MM.1S (cell line): ENCODE measurements at regions not wholly inside any gene's neighbourhood (a gene's known extent, or its start where the extent isn't known, plus 50 kb on each side); places are given as distances from the start of the nearest gene placed in this dataset.

Experiments used
- DNase-seq: peaks from one replicate; pipeline ENCODE4 v3.0.0-alpha.2; 2015
- H2AFZ ChIP-seq: fragments of 300-600 bp; sonication (generic); 2 replicates; pipeline ENCODE4 v1.6.0; 2016; ENCODE audit warnings: antibody characterized with exemption, low read length
- H3F3A ChIP-seq: fragments of 300-600 bp; sonication (generic); 2 replicates; pipeline ENCODE4 v1.6.1; 2016; ENCODE audit warnings: mild to moderate bottlenecking, antibody characterized with exemption, low read length, moderate library complexity, mixed read lengths; ENCODE audit not compliant: insufficient read depth
- H3K27ac ChIP-seq: fragments of 300-600 bp; sonication (generic); 2 replicates; pipeline ENCODE4 v1.5.1; 2016; ENCODE audit warnings: mild to moderate bottlenecking, low read length
- H3K27me3 ChIP-seq: fragments of 300-600 bp; sonication (generic); replicated peaks from 2 replicates; pipeline ENCODE4 v1.6.0; 2016; ENCODE audit warnings: low read length; ENCODE audit not compliant: insufficient read depth
- H3K36me3 ChIP-seq: fragments of 300-600 bp; sonication (generic); replicated peaks from 2 replicates; pipeline ENCODE4 v1.6.1; 2016; ENCODE audit warnings: mild to moderate bottlenecking, low read length, mixed read lengths; ENCODE audit not compliant: insufficient read depth
- H3K4me1 ChIP-seq: fragments of 300-600 bp; sonication (generic); 2 replicates; pipeline ENCODE4 v1.6.1; 2016; ENCODE audit warnings: low read length, mixed read lengths
- H3K4me2 ChIP-seq: fragments of 300-600 bp; sonication (generic); 2 replicates; pipeline ENCODE4 v1.6.0; 2016; ENCODE audit warnings: low read depth, low read length
- H3K4me3 ChIP-seq: fragments of 300-600 bp; sonication (generic); 2 replicates; pipeline ENCODE4 v1.5.1; 2016; ENCODE audit warnings: low read length, mixed read lengths
- H3K79me2 ChIP-seq: fragments of 300-600 bp; sonication (generic); 2 replicates; pipeline ENCODE4 v1.6.1; 2016; ENCODE audit warnings: mixed run types, low read length, mixed read lengths
- H3K9ac ChIP-seq: fragments of 300-600 bp; sonication (generic); 2 replicates; pipeline ENCODE4 v1.6.1; 2016; ENCODE audit warnings: low read length, mixed read lengths
- H3K9me2 ChIP-seq: fragments of 300-600 bp; sonication (generic); replicated peaks from 2 replicates; pipeline ENCODE4 v1.6.1; 2016; ENCODE audit warnings: mild to moderate bottlenecking, low read length, mixed read lengths; ENCODE audit not compliant: insufficient read depth
- H3K9me3 ChIP-seq: fragments of 300-600 bp; sonication (generic); replicated peaks from 2 replicates; pipeline ENCODE4 v1.6.1; 2016; ENCODE audit warnings: mild to moderate bottlenecking, low read length, mixed read lengths; ENCODE audit not compliant: insufficient read depth
- H4K20me1 ChIP-seq: fragments of 300-600 bp; sonication (generic); 2 replicates; pipeline ENCODE4 v1.6.1; 2016; ENCODE audit warnings: mild to moderate bottlenecking, low read length, moderate library complexity, mixed read lengths; ENCODE audit not compliant: insufficient read depth
- CTCF ChIP-seq: fragments of 300-600 bp; sonication (generic); IDR thresholded peaks from 2 replicates; pipeline ENCODE4 v1.5.1; 2016; ENCODE audit warnings: antibody characterized with exemption, low read length, mixed read lengths
- EZH2 ChIP-seq: fragments of 300-600 bp; sonication (generic); optimal IDR thresholded peaks from 2 replicates; pipeline ENCODE3; 2017; ENCODE audit warnings: low read depth, mild to moderate bottlenecking, antibody characterized with exemption, low read length, mixed read lengths
- EZH2phosphoT487 ChIP-seq: fragments of 300-600 bp; sonication (generic); IDR thresholded peaks from 2 replicates; pipeline ENCODE4 v1.6.1; 2018; ENCODE audit warnings: antibody characterized with exemption, low read length

GRCh38 chr18:38502539-38502938 lies 936.9 kb upstream of the CELF4 start:
- no peak overlapping the region for H3K27ac ChIP-seq
- H4K20me1 ChIP-seq, result no peaks in the 10 kb centered on the region
- no peak overlapping the region for H2AFZ ChIP-seq
- H3K79me2 ChIP-seq, result no peaks in the 10 kb centered on the region
- no peaks in the 10 kb centered on the region for H3K36me3 ChIP-seq
- TF ChIP-seq EZH2phosphoT487 (no peak), EZH2 (no peak), CTCF (no peak)
- no peaks in the 10 kb centered on the region for H3K4me1 ChIP-seq
- no peaks in the 10 kb centered on the region for H3F3A ChIP-seq
- H3K27me3 ChIP-seq, result no peaks in the 10 kb centered on the region
- H3K9ac ChIP-seq, result no peak overlapping the region
- no peaks in the 10 kb centered on the region for H3K9me2 ChIP-seq
- no peak for DNase-seq
- no peaks in the 10 kb centered on the region for H3K9me3 ChIP-seq
- H3K4me3 ChIP-seq, result no peak overlapping the region
- no peak overlapping the region for H3K4me2 ChIP-seq

GRCh38 chr18:38497266-38497665 lies 931.7 kb upstream of the CELF4 start:
- H3K9ac ChIP-seq, result no peak overlapping the region

GRCh38 chr18:38496222-38496793 lies 930.7 kb upstream of the CELF4 start:
- Histone ChIP-seq H3F3A (no peaks in the 10 kb centered on the region), H3K9me2 (no peaks in the 10 kb centered on the region), H3K36me3 (no peaks in the 10 kb centered on the region), H4K20me1 (no peaks in the 10 kb centered on the region), H3K4me1 (no peaks in the 10 kb centered on the region), H3K4me3 (no peak overlapping the region), H3K9ac (no peak overlapping the region), H2AFZ (no peak overlapping the region), H3K27ac (no peak overlapping the region), H3K4me2 (no peak overlapping the region), H3K79me2 (no peaks in the 10 kb centered on the region), H3K9me3 (no peaks in the 10 kb centered on the region), H3K27me3 (no peaks in the 10 kb centered on the region)
- TF ChIP-seq EZH2phosphoT487, result no peak
- TF ChIP-seq EZH2, result no peak
- TF ChIP-seq CTCF, result no peak
- no peak for DNase-seq

More at GRCh38 chr18:38497266-38497665, 931.7 kb upstream of the CELF4 start:
- Histone ChIP-seq H3K9me2 (no peaks in the 10 kb centered on the region), H3K4me2 (no peak overlapping the region), H2AFZ (no peak overlapping the region), H3K36me3 (no peaks in the 10 kb centered on the region), H3K27me3 (no peaks in the 10 kb centered on the region), H3K79me2 (no peaks in the 10 kb centered on the region), H3F3A (no peaks in the 10 kb centered on the region), H3K9me3 (no peaks in the 10 kb centered on the region), H3K27ac (no peak overlapping the region), H4K20me1 (no peaks in the 10 kb centered on the region), H3K4me1 (no peaks in the 10 kb centered on the region), H3K4me3 (no peak overlapping the region)
- no peak for TF ChIP-seq EZH2
- no peak for TF ChIP-seq EZH2phosphoT487
- TF ChIP-seq CTCF, result no peak
- no peak for DNase-seq
